ENCODE measurements at regions not wholly inside any gene's neighbourhood (a gene's known extent, or its start where the extent isn't known, plus 50 kb on each side); places are given as distances from the start of the nearest gene placed in this dataset.
"Not testable (repeated sequence)": the region's sequence is repeated elsewhere in the genome, so short reads cannot be mapped to it uniquely, and the experiment has no call there.

GRCh38 chr5:25540628-25541027 is 895.9 kb upstream of the CDH10 start:
- ChIA-PET POLR2A (ENCODE audit: low non-redundant PET) (no interaction called here), CTCF (no interaction called here)
- DNase-seq (ENCODE audit: low spot score): no peak
- Histone ChIP-seq H3K9me3 (ENCODE audit: low read depth, low read length, poor library complexity, severe bottlenecking) (no peaks in the 10 kb centered on the region), H3K36me3 (ENCODE audit: insufficient read depth, low read length, poor library complexity, severe bottlenecking) (no peaks in the 10 kb centered on the region), H3K27ac (ENCODE audit: low read depth, low read length, poor library complexity, severe bottlenecking) (no peak overlapping the region), H3K4me1 (ENCODE audit: insufficient read depth, low read length, poor library complexity, severe bottlenecking) (no peaks in the 10 kb centered on the region), H3K4me3 (ENCODE audit: low read depth, low read length, poor library complexity, severe bottlenecking) (no peak overlapping the region), H3K27me3 (replicated peaks; ENCODE audit: insufficient read depth, low read depth, low read length, poor library complexity) (no peaks in the 10 kb centered on the region)
- BruUV-seq (replicated peaks): no TSS peak
- intact Hi-C loops (cut with micrococcal nuclease; ENCODE audit: unreplicated experiment): no loop called here
- TF ChIP-seq CTCF (conservative IDR thresholded peaks at IDR 0.05; ENCODE audit: low read depth, low read length) (no peak), EZH2 (IDR thresholded peaks at IDR 0.05; ENCODE audit: borderline replicate concordance, low read depth, low read length, poor library complexity, severe bottlenecking) (no peak)

- H3K27me3 ChIP-seq (replicated peaks; ENCODE audit: insufficient read depth, low read depth, low read length, poor library complexity): no peaks in the 10 kb centered on the region
- TF ChIP-seq EZH2 (IDR thresholded peaks at IDR 0.05; ENCODE audit: borderline replicate concordance, low read depth, low read length, poor library complexity, severe bottlenecking): no peak
- TF ChIP-seq CTCF (conservative IDR thresholded peaks at IDR 0.05; ENCODE audit: low read depth, low read length): no peak
- no TSS peak for BruUV-seq (replicated peaks)
- intact Hi-C loops (cut with micrococcal nuclease; ENCODE audit: unreplicated experiment): no loop called here
- H3K4me3 ChIP-seq (ENCODE audit: low read depth, low read length, poor library complexity, severe bottlenecking): no peak overlapping the region
- H3K27ac ChIP-seq (ENCODE audit: low read depth, low read length, poor library complexity, severe bottlenecking): no peak overlapping the region
- H3K9me3 ChIP-seq (ENCODE audit: low read depth, low read length, poor library complexity, severe bottlenecking): no peaks in the 10 kb centered on the region
- CTCF ChIA-PET: no interaction called here
- DNase-seq (ENCODE audit: low spot score): no peak
- H3K36me3 ChIP-seq (ENCODE audit: insufficient read depth, low read length, poor library complexity, severe bottlenecking): no peaks in the 10 kb centered on the region
- POLR2A ChIA-PET (ENCODE audit: low non-redundant PET): no interaction called here
- no peaks in the 10 kb centered on the region for H3K4me1 ChIP-seq (ENCODE audit: insufficient read depth, low read length, poor library complexity, severe bottlenecking)
Measured at GRCh38 chr5:25539536-25539935, 894.8 kb upstream of the CDH10 start.

- DNase-seq (ENCODE audit: low spot score); BruUV-seq (replicated peaks); H3K27me3 ChIP-seq (replicated peaks; ENCODE audit: insufficient read depth, low read depth, low read length, poor library complexity); POLR2A ChIA-PET (ENCODE audit: low non-redundant PET); H3K36me3 ChIP-seq (ENCODE audit: insufficient read depth, low read length, poor library complexity, severe bottlenecking); H3K9me3 ChIP-seq (ENCODE audit: low read depth, low read length, poor library complexity, severe bottlenecking); H3K4me1 ChIP-seq (ENCODE audit: insufficient read depth, low read length, poor library complexity, severe bottlenecking); intact Hi-C loops (cut with micrococcal nuclease; ENCODE audit: unreplicated experiment); CTCF ChIA-PET; H3K27ac ChIP-seq (ENCODE audit: low read depth, low read length, poor library complexity, severe bottlenecking); H3K4me3 ChIP-seq (ENCODE audit: low read depth, low read length, poor library complexity, severe bottlenecking): not testable (repeated sequence)
Measured at GRCh38 chr5:25536461-25536860, 891.7 kb upstream of the CDH10 start.

- intact Hi-C loops (cut with micrococcal nuclease; ENCODE audit: unreplicated experiment): no loop called here
- no peaks in the 10 kb centered on the region for H3K9me3 ChIP-seq (ENCODE audit: low read depth, low read length, poor library complexity, severe bottlenecking)
- H3K27me3 ChIP-seq (replicated peaks; ENCODE audit: insufficient read depth, low read depth, low read length, poor library complexity): no peaks in the 10 kb centered on the region
- no peaks in the 10 kb centered on the region for H3K36me3 ChIP-seq (ENCODE audit: insufficient read depth, low read length, poor library complexity, severe bottlenecking)
- no peak for DNase-seq (ENCODE audit: low spot score)
- CTCF ChIA-PET: no interaction called here
- no peak overlapping the region for H3K27ac ChIP-seq (ENCODE audit: low read depth, low read length, poor library complexity, severe bottlenecking)
- no TSS peak for BruUV-seq (replicated peaks)
- no peak overlapping the region for H3K4me3 ChIP-seq (ENCODE audit: low read depth, low read length, poor library complexity, severe bottlenecking)
- TF ChIP-seq EZH2 (IDR thresholded peaks at IDR 0.05; ENCODE audit: borderline replicate concordance, low read depth, low read length, poor library complexity, severe bottlenecking): no peak
- no peak for TF ChIP-seq CTCF (conservative IDR thresholded peaks at IDR 0.05; ENCODE audit: low read depth, low read length)
- no peaks in the 10 kb centered on the region for H3K4me1 ChIP-seq (ENCODE audit: insufficient read depth, low read length, poor library complexity, severe bottlenecking)
- POLR2A ChIA-PET (ENCODE audit: low non-redundant PET): no interaction called here
Measured at GRCh38 chr5:25516141-25516540, 871.4 kb upstream of the CDH10 start.

Measured in A673 (cell line).